HG03196 (cell line): ENCODE measurements at regions not wholly inside any gene's neighbourhood (a gene's known extent, or its start where the extent isn't known, plus 50 kb on each side); places are given as distances from the start of the nearest gene placed in this dataset.

Experiments used
- ATAC-seq: cut with Tn5 transposase; IDR thresholded peaks from one replicate; pipeline ENCODE4 v1.9.1; 2021; ENCODE audit not compliant: unreplicated experiment

GRCh38 chr9:134271338-134272301, 54.6 kb upstream of the RXRA start:
- ATAC-seq: no peak

GRCh38 chr9:134272302-134273023, 53.8 kb upstream of the RXRA start:
- ATAC-seq: no peak

- no peak for ATAC-seq
Measured at GRCh38 chr9:134273647-134274046, 52.6 kb upstream of the RXRA start.

- no peak for ATAC-seq
Measured at GRCh38 chr9:134275375-134275774, 50.9 kb upstream of the RXRA start.

- ATAC-seq: no peak
Measured at GRCh38 chr9:134276453-134277245, 49.6 kb upstream of the RXRA start.
